ENCODE measurements at regions not wholly inside any gene's neighbourhood (a gene's known extent, or its start where the extent isn't known, plus 50 kb on each side); places are given as distances from the start of the nearest gene placed in this dataset.

DNA sequence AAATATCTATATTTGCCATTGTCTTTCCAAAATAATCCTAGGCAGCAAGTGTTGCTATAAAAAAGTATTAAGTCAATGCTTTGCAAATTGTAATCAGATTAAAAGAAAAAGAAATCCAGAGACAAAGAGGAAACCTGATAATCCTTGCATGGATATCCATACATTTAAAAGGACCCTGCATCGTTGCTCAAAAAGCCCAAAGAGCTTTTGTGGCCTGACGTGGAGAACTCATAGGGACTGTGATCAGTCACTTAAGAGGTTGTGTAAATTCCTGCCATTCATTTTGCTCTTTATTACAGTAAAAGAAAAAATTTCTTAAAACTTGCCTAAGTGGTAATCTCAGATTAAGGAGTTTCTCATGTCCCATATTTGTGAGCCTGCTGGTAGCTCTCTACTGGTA, 392.6 kb downstream of the C12orf75 start (continued):
- TF ChIP-seq, protein P1, sequence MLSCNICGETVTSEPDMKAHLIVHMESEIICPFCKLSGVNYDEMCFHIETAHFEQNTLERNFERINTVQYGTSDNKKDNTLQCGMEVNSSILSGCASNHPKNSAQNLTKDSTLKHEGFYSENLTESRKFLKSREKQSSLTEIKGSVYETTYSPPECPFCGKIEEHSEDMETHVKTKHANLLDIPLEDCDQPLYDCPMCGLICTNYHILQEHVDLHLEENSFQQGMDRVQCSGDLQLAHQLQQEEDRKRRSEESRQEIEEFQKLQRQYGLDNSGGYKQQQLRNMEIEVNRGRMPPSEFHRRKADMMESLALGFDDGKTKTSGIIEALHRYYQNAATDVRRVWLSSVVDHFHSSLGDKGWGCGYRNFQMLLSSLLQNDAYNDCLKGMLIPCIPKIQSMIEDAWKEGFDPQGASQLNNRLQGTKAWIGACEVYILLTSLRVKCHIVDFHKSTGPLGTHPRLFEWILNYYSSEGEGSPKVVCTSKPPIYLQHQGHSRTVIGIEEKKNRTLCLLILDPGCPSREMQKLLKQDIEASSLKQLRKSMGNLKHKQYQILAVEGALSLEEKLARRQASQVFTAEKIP (CRISPR knock-in tag; IDR thresholded peaks at IDR 0.05; ENCODE audit: borderline replicate concordance), result no peak
- TF ChIP-seq FOXM1 (CRISPR knock-in tag; IDR thresholded peaks at IDR 0.05) (no peak), KMT2A (CRISPR knock-in tag; IDR thresholded peaks at IDR 0.05) (no peak), ZNF598 (CRISPR knock-in tag; IDR thresholded peaks at IDR 0.05; ENCODE audit: borderline replicate concordance) (no peak), ATM (IDR thresholded peaks at IDR 0.05; ENCODE audit: borderline replicate concordance) (no peak), CAMTA2 (CRISPR knock-in tag; IDR thresholded peaks at IDR 0.05; ENCODE audit: borderline replicate concordance) (no peak), RAD51 (IDR thresholded peaks at IDR 0.05; ENCODE audit: borderline replicate concordance) (no peak), THRA (CRISPR knock-in tag; IDR thresholded peaks at IDR 0.05; ENCODE audit: borderline replicate concordance) (no peak)
- TF ChIP-seq, protein P2, sequence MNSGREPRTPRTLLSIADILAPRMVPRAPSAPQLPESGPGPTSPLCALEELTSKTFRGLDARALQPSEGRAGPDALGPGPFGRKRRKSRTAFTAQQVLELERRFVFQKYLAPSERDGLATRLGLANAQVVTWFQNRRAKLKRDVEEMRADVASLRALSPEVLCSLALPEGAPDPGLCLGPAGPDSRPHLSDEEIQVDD (CRISPR knock-in tag; IDR thresholded peaks at IDR 0.05; ENCODE audit: borderline replicate concordance), result no peak

DNA sequence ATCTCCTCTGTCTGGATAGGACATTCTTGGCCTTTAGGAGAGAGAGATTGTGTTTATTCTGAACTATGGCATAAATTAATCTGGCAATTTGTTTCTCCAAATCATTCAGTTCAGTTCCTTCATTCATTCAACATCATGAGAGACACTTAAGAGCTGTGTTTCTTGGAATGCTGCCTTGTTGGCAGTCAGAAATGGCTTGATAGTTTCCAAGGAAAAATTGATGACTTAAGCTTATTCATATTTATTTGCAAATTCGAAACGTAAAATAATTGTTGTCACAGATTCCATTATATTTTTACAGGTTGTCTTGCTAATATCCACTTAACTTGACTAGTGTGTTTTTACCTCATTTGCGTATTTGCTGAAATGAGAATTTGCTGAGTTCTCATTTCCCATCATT, 393.0 kb downstream of the C12orf75 start:
- Histone ChIP-seq H4K20me1 (ENCODE audit: insufficient read depth, low read length) (no peaks in the 10 kb centered on the region), H3K4me2 (ENCODE audit: low read depth, low read length) (no peak overlapping the region), H2AFZ (ENCODE audit: low read length) (no peak overlapping the region), H3K9ac (ENCODE audit: insufficient read depth, low read depth, low read length) (no peak overlapping the region), H3K4me3 (replicated peaks in 1 of 3; ENCODE audit: insufficient read depth in 1 of 3, low read depth in 2 of 3, low read length in 3 of 3) (no peak overlapping the region), H3K4me1 (ENCODE audit: insufficient read depth, low read length) (no peaks in the 10 kb centered on the region), H3K36me3 (replicated peaks in 1 of 2; ENCODE audit: control insufficient read depth in 1 of 2, insufficient read depth in 2 of 2, low read length in 2 of 2) (no peaks in the 10 kb centered on the region), H3K9me3 (ENCODE audit: low read length) (no peaks in the 10 kb centered on the region), H3K79me2 (ENCODE audit: insufficient read depth, low read length) (no peaks in the 10 kb centered on the region), H3K27me3 (ENCODE audit: control insufficient read depth in 1 of 2, insufficient read depth in 2 of 2, low read length in 2 of 2) (no peaks in the 10 kb centered on the region), H3K27ac (ENCODE audit: extremely low read length, insufficient read depth, low read length) (no peak overlapping the region)
- CTCF ChIA-PET (ENCODE audit: low intra/inter-chr PET ratio, low total read pairs), result no interaction called here
- intact Hi-C loops (cut with micrococcal nuclease; ENCODE audit: unreplicated experiment), result no loop called here
- DNase-seq (ENCODE audit: low spot score) (no peak), ATAC-seq (no peak), FAIRE-seq (no peak)
- in situ Hi-C loops (cut with HindIII; ENCODE audit: extremely low pct_ligation_motif_present, low pct_unique_long_range_greater_than_20kb), result no loop called here
- POLR2A ChIA-PET, result no interaction called here
- BruUV-seq (replicated peaks), result no TSS peak
- WGBS (ENCODE audit: low lambda C conversion rate), result 7% methylated on average over 3 of the region's 3 CpGs
- peak; percentile 47 to 75; a peak in 3 of 4 replicates for TF ChIP-seq MAFK (conservative IDR thresholded peaks at IDR 0.05 in 1 of 2, IDR thresholded peaks at IDR 0.05 in 1 of 2; ENCODE audit: low read length in 2 of 2)
- peak; percentile 67 for TF ChIP-seq MAFF (IDR thresholded peaks at IDR 0.05; ENCODE audit: low read depth, low read length)
- TF ChIP-seq ZNF563 (CRISPR knock-in tag; IDR thresholded peaks at IDR 0.05), result no peak
